ENCODE measurements at regions not wholly inside any gene's neighbourhood (a gene's known extent, or its start where the extent isn't known, plus 50 kb on each side); places are given as distances from the start of the nearest gene placed in this dataset.
"Not testable (repeated sequence)": the region's sequence is repeated elsewhere in the genome, so short reads cannot be mapped to it uniquely, and the experiment has no call there.

GRCh38 chr6:156194981-156195380 is 582.2 kb upstream of the ARID1B start:
- Mint-ChIP-seq H3K27ac (no peak overlapping the region), H3K36me3 (ENCODE audit: low read depth) (no peaks in the 10 kb centered on the region), H3K4me1 (peaks cover 52% of the 10 kb centered on the region), H3K4me3 (no peak overlapping the region), H3K9me3 (ENCODE audit: low read depth) (peaks cover 3% of the 10 kb centered on the region), H3K27me3 (no peaks in the 10 kb centered on the region)
- ChIA-PET CTCF (no interaction called here), POLR2A (no interaction called here)
- ATAC-seq: no peak
- no peak for DNase-seq
- intact Hi-C loops (cut with DNase I, micrococcal nuclease): loop anchor here in 1 of 2 experiments (5.0 to 10.0 kb wide), 3 partner anchors 33 to 200 kb away; no protein-coding TSS in a partner anchor

- CTCF ChIA-PET: interaction anchor here (0.6 kb wide), 1 partner anchor 318 kb away, joined by 3 read pairs; no protein-coding TSS in a partner anchor
- H3K4me3 Mint-ChIP-seq: no peak overlapping the region
- POLR2A ChIA-PET: no interaction called here
- no peaks in the 10 kb centered on the region for H3K36me3 Mint-ChIP-seq (ENCODE audit: low read depth)
- no peak for DNase-seq
- intact Hi-C loops (cut with DNase I, micrococcal nuclease): loop anchor here (2.0 to 10.0 kb wide), 4 partner anchors 57 to 203 kb away; no protein-coding TSS in a partner anchor
- peaks cover 3% of the 10 kb centered on the region for H3K9me3 Mint-ChIP-seq (ENCODE audit: low read depth)
- peaks cover 52% of the 10 kb centered on the region for H3K4me1 Mint-ChIP-seq
- no peak for ATAC-seq
- peak overlapping the region; percentile 47 for H3K27ac Mint-ChIP-seq
- H3K27me3 Mint-ChIP-seq: no peaks in the 10 kb centered on the region
Observed at GRCh38 chr6:156193381-156193780, 583.8 kb upstream of the ARID1B start.

- POLR2A ChIA-PET: no interaction called here
- CTCF ChIA-PET: interaction anchor here (0.6 kb wide), 1 partner anchor 12 kb away, joined by 3 read pairs; no protein-coding TSS in a partner anchor
- Mint-ChIP-seq H3K27me3 (no peaks in the 10 kb centered on the region), H3K4me3 (peak overlapping the region; percentile 26), H3K4me1 (peaks cover 42% of the 10 kb centered on the region), H3K36me3 (ENCODE audit: low read depth) (no peaks in the 10 kb centered on the region), H3K27ac (peak overlapping the region; percentile 74), H3K9me3 (ENCODE audit: low read depth) (peaks cover 3% of the 10 kb centered on the region)
- DNase-seq: no peak
- ATAC-seq: peak; percentile 87
- intact Hi-C loops (cut with DNase I, micrococcal nuclease): loop anchor here (1.0 to 10.0 kb wide), 5 partner anchors 18 to 205 kb away; no protein-coding TSS in a partner anchor
Observed at GRCh38 chr6:156191895-156192294, 585.3 kb upstream of the ARID1B start.

GRCh38 chr6:156191390-156191789 is 585.8 kb upstream of the ARID1B start:
- POLR2A ChIA-PET; H3K36me3 Mint-ChIP-seq (ENCODE audit: low read depth): not testable (repeated sequence)
- intact Hi-C loops (cut with DNase I, micrococcal nuclease): loop anchor here in 1 of 2 experiments (10.0 kb wide), 2 partner anchors 63 to 203 kb away; no protein-coding TSS in a partner anchor

GRCh38 chr6:156190270-156190669 is 586.9 kb upstream of the ARID1B start:
- H3K27ac Mint-ChIP-seq: peak overlapping the region; percentile 58
- ATAC-seq: no peak
- ChIA-PET CTCF (no interaction called here), POLR2A (no interaction called here)
- no peak overlapping the region for H3K4me3 Mint-ChIP-seq
- no peaks in the 10 kb centered on the region for H3K27me3 Mint-ChIP-seq
- no peaks in the 10 kb centered on the region for H3K36me3 Mint-ChIP-seq (ENCODE audit: low read depth)
- H3K9me3 Mint-ChIP-seq (ENCODE audit: low read depth): peaks cover 3% of the 10 kb centered on the region
- intact Hi-C loops (cut with DNase I, micrococcal nuclease): loop anchor here in 1 of 2 experiments (10.0 kb wide), 2 partner anchors 65 to 205 kb away; no protein-coding TSS in a partner anchor
- H3K4me1 Mint-ChIP-seq: peaks cover 38% of the 10 kb centered on the region
- no peak for DNase-seq

More at GRCh38 chr6:156191390-156191789, 585.8 kb upstream of the ARID1B start:
- not testable (repeated sequence) for H3K4me3 Mint-ChIP-seq; H3K9me3 Mint-ChIP-seq (ENCODE audit: low read depth); H3K27me3 Mint-ChIP-seq; ATAC-seq; DNase-seq
- Mint-ChIP-seq H3K27ac (peak overlapping the region; percentile 58), H3K4me1 (peaks cover 39% of the 10 kb centered on the region)
- CTCF ChIA-PET: interaction anchor here (0.6 kb wide), 1 partner anchor 13 kb away, joined by 3 read pairs; no protein-coding TSS in a partner anchor

GRCh38 chr6:156189714-156190113 is 587.5 kb upstream of the ARID1B start:
- no peak overlapping the region for H3K4me3 Mint-ChIP-seq
- POLR2A ChIA-PET: no interaction called here
- ATAC-seq: no peak
- H3K36me3 Mint-ChIP-seq (ENCODE audit: low read depth): no peaks in the 10 kb centered on the region
- DNase-seq: no peak
- no peaks in the 10 kb centered on the region for H3K27me3 Mint-ChIP-seq
- CTCF ChIA-PET: interaction anchor here (0.6 kb wide), 2 partner anchors 71 to 216 kb away, joined by 3 read pairs; no protein-coding TSS in a partner anchor
- intact Hi-C loops (cut with DNase I, micrococcal nuclease): loop anchor here in 1 of 2 experiments (10.0 kb wide), 2 partner anchors 65 to 205 kb away; no protein-coding TSS in a partner anchor
- H3K27ac Mint-ChIP-seq: peak overlapping the region; percentile 12
- peaks cover 42% of the 10 kb centered on the region for H3K4me1 Mint-ChIP-seq
- H3K9me3 Mint-ChIP-seq (ENCODE audit: low read depth): peaks cover 3% of the 10 kb centered on the region

- no peak for DNase-seq
- peaks cover under 1% of the 10 kb centered on the region for H3K9me3 Mint-ChIP-seq (ENCODE audit: low read depth)
- ChIA-PET POLR2A (no interaction called here), CTCF (interaction anchor here (0.6 kb wide), 2 partner anchors 70 to 216 kb away, joined by 3 read pairs; no protein-coding TSS in a partner anchor)
- H3K4me1 Mint-ChIP-seq: peaks cover 46% of the 10 kb centered on the region
- H3K27me3 Mint-ChIP-seq: no peaks in the 10 kb centered on the region
- intact Hi-C loops (cut with DNase I, micrococcal nuclease): no loop called here
- peak overlapping the region; percentile 17 for H3K27ac Mint-ChIP-seq
- no peak overlapping the region for H3K4me3 Mint-ChIP-seq
- ATAC-seq: no peak
- no peaks in the 10 kb centered on the region for H3K36me3 Mint-ChIP-seq (ENCODE audit: low read depth)
Observed at GRCh38 chr6:156189195-156189594, 588.0 kb upstream of the ARID1B start.

- POLR2A ChIA-PET: no interaction called here
- Mint-ChIP-seq H3K36me3 (ENCODE audit: low read depth) (no peaks in the 10 kb centered on the region), H3K27ac (peak overlapping the region; percentile 38), H3K9me3 (ENCODE audit: low read depth) (peaks cover 8% of the 10 kb centered on the region), H3K4me3 (no peak overlapping the region), H3K4me1 (peaks cover 40% of the 10 kb centered on the region), H3K27me3 (no peaks in the 10 kb centered on the region)
- DNase-seq (no peak), ATAC-seq (peak; percentile 42)
- intact Hi-C loops (cut with DNase I, micrococcal nuclease): no loop called here
- CTCF ChIA-PET: no interaction called here
Observed at GRCh38 chr6:156185113-156185512, 592.1 kb upstream of the ARID1B start.

GRCh38 chr6:156183678-156184077 is 593.5 kb upstream of the ARID1B start:
- Mint-ChIP-seq H3K4me3 (no peak overlapping the region), H3K27me3 (no peaks in the 10 kb centered on the region), H3K9me3 (ENCODE audit: low read depth) (peaks cover 8% of the 10 kb centered on the region), H3K36me3 (ENCODE audit: low read depth) (no peaks in the 10 kb centered on the region), H3K4me1 (peaks cover 31% of the 10 kb centered on the region), H3K27ac (no peak overlapping the region)
- ChIA-PET CTCF (interaction anchor here (0.9 kb wide), 1 partner anchor 474 kb away, joined by 3 read pairs; no protein-coding TSS in a partner anchor), POLR2A (no interaction called here)
- ATAC-seq (no peak), DNase-seq (no peak)
- intact Hi-C loops (cut with DNase I, micrococcal nuclease): no loop called here

GRCh38 chr6:156182356-156182755 is 594.8 kb upstream of the ARID1B start:
- CTCF ChIA-PET: interaction anchor here (0.9 kb wide), 1 partner anchor 20 kb away, joined by 3 read pairs; no protein-coding TSS in a partner anchor
- Mint-ChIP-seq H3K9me3 (ENCODE audit: low read depth) (peaks cover 12% of the 10 kb centered on the region), H3K4me3 (no peak overlapping the region), H3K4me1 (peaks cover 23% of the 10 kb centered on the region), H3K27ac (no peak overlapping the region), H3K27me3 (no peaks in the 10 kb centered on the region), H3K36me3 (ENCODE audit: low read depth) (no peaks in the 10 kb centered on the region)
- intact Hi-C loops (cut with DNase I, micrococcal nuclease): no loop called here
- DNase-seq (no peak), ATAC-seq (no peak)
- POLR2A ChIA-PET: no interaction called here

GRCh38 chr6:156181506-156181905 is 595.7 kb upstream of the ARID1B start:
- ATAC-seq: no peak
- H3K4me1 Mint-ChIP-seq: peaks cover 23% of the 10 kb centered on the region
- DNase-seq: no peak
- H3K27ac Mint-ChIP-seq: no peak overlapping the region
- no peaks in the 10 kb centered on the region for H3K27me3 Mint-ChIP-seq
- no peak overlapping the region for H3K4me3 Mint-ChIP-seq
- H3K36me3 Mint-ChIP-seq (ENCODE audit: low read depth): no peaks in the 10 kb centered on the region
- ChIA-PET CTCF (interaction anchor here (0.7 to 0.9 kb wide), 2 partner anchors 19 to 154 kb away, joined by 3 read pairs; no protein-coding TSS in a partner anchor), POLR2A (no interaction called here)
- peaks cover 12% of the 10 kb centered on the region for H3K9me3 Mint-ChIP-seq (ENCODE audit: low read depth)
- intact Hi-C loops (cut with DNase I, micrococcal nuclease): no loop called here

GRCh38 chr6:156175971-156176421 is 601.2 kb upstream of the ARID1B start:
- Mint-ChIP-seq H3K36me3 (ENCODE audit: low read depth) (peaks cover 3% of the 10 kb centered on the region), H3K27ac (peak overlapping the region; percentile 38), H3K27me3 (no peaks in the 10 kb centered on the region), H3K4me1 (peaks cover 22% of the 10 kb centered on the region), H3K4me3 (no peak overlapping the region), H3K9me3 (ENCODE audit: low read depth) (peaks cover 11% of the 10 kb centered on the region)
- intact Hi-C loops (cut with DNase I, micrococcal nuclease): no loop called here
- POLR2A ChIA-PET: no interaction called here
- no peak for DNase-seq
- no peak for ATAC-seq
- CTCF ChIA-PET: no interaction called here
